D721Med (cell line): ENCODE measurements at regions not wholly inside any gene's neighbourhood (a gene's known extent, or its start where the extent isn't known, plus 50 kb on each side); places are given as distances from the start of the nearest gene placed in this dataset.
"Not testable (repeated sequence)": the region's sequence is repeated elsewhere in the genome, so short reads cannot be mapped to it uniquely, and the experiment has no call there.

Source experiments
- DNase-seq: peaks from one replicate; pipeline ENCODE4 v3.0.0; 2011; ENCODE audit warnings: low spot score; ENCODE audit not compliant: insufficient read length
- FAIRE-seq: peaks from 2 replicates; lab custom pipeline; 2011; peaks lifted over from hg19 to GRCh38; lab: Jason Lieb, UNC
- TF ChIP-seq, protein P1 (sequence below): IDR thresholded peaks from 2 replicates; pipeline ENCODE4 v1.5.1; 2012; ENCODE audit warnings: mild to moderate bottlenecking, control low read depth; ENCODE audit not compliant: insufficient read depth; ENCODE audit errors: missing control alignments

GRCh38 chr11:97622795-97623194 is 1233.0 kb downstream of the JRKL start:
- no peak for DNase-seq
- TF ChIP-seq, protein P1, sequence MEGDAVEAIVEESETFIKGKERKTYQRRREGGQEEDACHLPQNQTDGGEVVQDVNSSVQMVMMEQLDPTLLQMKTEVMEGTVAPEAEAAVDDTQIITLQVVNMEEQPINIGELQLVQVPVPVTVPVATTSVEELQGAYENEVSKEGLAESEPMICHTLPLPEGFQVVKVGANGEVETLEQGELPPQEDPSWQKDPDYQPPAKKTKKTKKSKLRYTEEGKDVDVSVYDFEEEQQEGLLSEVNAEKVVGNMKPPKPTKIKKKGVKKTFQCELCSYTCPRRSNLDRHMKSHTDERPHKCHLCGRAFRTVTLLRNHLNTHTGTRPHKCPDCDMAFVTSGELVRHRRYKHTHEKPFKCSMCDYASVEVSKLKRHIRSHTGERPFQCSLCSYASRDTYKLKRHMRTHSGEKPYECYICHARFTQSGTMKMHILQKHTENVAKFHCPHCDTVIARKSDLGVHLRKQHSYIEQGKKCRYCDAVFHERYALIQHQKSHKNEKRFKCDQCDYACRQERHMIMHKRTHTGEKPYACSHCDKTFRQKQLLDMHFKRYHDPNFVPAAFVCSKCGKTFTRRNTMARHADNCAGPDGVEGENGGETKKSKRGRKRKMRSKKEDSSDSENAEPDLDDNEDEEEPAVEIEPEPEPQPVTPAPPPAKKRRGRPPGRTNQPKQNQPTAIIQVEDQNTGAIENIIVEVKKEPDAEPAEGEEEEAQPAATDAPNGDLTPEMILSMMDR: no peak
- FAIRE-seq: no peak

DNA sequence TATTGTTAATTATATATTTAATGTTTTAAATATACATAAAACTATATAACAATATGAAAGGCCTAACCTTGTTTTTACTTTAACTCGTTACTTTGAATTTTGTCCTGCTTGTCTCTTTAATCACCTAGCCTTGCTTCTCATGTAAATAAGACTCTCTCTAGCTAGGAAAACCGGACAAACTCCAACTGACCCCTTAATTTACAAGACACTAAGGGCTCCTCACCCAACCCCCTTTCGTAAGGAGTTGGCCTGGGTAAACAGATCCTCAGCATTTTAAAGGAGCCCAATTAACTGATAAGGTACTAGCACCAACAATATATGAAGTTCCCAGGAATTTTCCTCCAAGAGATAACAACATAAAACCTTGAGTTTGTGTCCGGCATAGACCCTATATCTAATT is 1246.9 kb downstream of the JRKL start:
- FAIRE-seq, DNase-seq: not testable (repeated sequence)

DNA sequence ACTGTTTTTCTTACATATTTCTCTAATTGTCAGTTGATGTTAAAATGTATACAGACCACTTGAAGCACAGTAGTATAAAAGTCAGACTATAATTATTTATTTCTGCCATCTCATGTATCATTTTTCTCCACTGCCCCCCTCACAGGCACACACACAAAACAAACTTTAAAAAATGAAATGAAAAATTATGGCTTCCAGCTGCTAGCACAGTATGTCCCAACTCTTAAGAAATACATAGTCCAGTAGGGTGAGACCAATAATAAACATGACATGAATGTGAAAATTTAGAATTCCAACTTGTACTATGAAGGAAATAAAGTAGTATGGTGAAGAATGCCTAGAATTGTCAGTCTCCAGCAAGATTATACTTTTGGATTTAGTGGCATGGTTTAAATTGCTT is 1247.9 kb downstream of the JRKL start:
- TF ChIP-seq, protein P1: no peak
- DNase-seq (no peak), FAIRE-seq (no peak)

- TF ChIP-seq, protein P1: no peak
- DNase-seq: no peak
- no peak for FAIRE-seq
Observed at GRCh38 chr11:97638641-97639224, 1248.9 kb downstream of the JRKL start.

GRCh38 chr11:97641988-97642387 is 1252.2 kb downstream of the JRKL start:
- TF ChIP-seq, protein P1: no peak
- no peak for FAIRE-seq

GRCh38 chr11:97645736-97646135 is 1255.9 kb downstream of the JRKL start:
- FAIRE-seq (no peak), DNase-seq (no peak)
- TF ChIP-seq, protein P1: no peak

More at GRCh38 chr11:97641988-97642387, 1252.2 kb downstream of the JRKL start:
- DNase-seq: no peak

DNA sequence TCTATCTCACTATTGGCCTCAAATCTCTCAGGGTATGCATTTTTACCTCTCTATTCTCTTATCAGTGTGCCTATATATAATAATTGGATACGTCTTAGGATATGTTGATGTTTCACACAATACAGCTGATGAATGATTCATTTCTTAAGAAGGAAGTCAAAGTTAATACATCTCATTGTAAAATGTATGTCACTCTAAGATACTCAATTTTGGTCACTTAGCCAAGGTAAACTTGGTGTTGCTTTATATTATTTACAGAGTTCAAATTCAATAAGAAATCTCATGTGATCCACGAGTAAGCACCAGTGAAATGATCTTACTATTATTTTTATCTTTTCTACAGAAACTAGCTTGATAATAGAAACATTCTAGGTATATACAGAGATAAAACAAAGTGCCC is 1266.5 kb downstream of the JRKL start:
- DNase-seq: no peak
- FAIRE-seq: no peak
- TF ChIP-seq, protein P1: no peak

DNA sequence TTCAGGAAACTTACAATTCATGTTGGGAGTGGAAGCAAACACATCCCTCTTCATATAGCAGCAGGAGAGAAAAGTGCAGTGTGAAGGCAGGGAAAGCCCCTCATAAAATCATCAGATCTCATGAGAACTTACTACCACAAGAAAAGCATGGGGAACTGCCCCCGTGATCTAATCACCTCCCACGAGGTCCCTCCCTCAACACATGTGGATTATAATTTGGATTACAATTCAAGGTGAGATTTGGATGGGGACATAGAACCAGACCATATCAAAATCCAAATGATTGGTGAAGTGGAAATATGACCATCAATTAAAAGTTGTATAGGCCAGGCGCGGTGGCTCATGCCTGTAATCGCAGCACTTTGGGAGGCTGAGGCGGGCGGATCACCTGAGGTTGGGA is 1268.0 kb downstream of the JRKL start:
- DNase-seq (no peak), FAIRE-seq (no peak)
- TF ChIP-seq, protein P1: no peak
